ENCODE measurements at regions not wholly inside any gene's neighbourhood (a gene's known extent, or its start where the extent isn't known, plus 50 kb on each side); places are given as distances from the start of the nearest gene placed in this dataset.

DNA sequence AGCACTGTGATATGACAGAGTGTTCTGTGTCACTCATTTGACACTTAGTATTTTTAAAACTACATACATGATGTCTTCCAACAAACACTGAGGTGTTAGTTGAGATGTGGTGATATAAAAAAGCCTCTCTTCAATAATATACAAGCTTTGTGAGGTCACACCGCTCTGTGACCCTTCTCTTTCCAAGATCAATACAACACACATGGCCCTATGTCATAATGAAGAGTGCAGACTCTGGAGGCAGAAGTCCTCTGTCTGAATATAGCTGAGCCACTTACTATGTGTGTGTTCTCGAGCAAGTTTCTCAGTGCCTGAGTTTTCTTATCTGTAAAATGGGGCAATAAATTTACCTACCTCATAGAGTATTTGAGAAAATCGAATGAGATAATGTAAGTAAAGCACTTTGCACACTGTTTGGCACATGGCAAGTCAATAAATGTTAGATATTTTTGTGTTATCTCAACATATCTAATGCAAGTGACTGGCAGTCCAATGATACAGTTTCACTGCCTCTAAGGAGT is 499.0 kb upstream of the MARCKS start:
- 90% methylated on average over 2 of the region's 3 CpGs for WGBS
- Histone ChIP-seq H3K27ac (ENCODE audit: low read length, poor library complexity, severe bottlenecking) (no peak overlapping the region), H2BK15ac (ENCODE audit: low read depth, poor library complexity, severe bottlenecking) (no peak overlapping the region), H2BK5ac (ENCODE audit: low read depth, low read length, poor library complexity, severe bottlenecking) (no peak overlapping the region), H3K36me3 (ENCODE audit: control insufficient read depth in 1 of 2, insufficient read depth in 2 of 2, low read depth in 1 of 2, low read length in 2 of 2) (no peaks in the 10 kb centered on the region), H3K79me1 (replicated peaks; ENCODE audit: low read length, poor library complexity, severe bottlenecking) (no peaks in the 10 kb centered on the region), H3K9me3 (ENCODE audit: control insufficient read depth, low read length) (no peaks in the 10 kb centered on the region), H2AFZ (ENCODE audit: low read depth, low read length) (no peak overlapping the region), H2BK120ac (ENCODE audit: low read depth, low read length) (no peak overlapping the region), H3K14ac (ENCODE audit: low read length in 2 of 2) (no peak overlapping the region), H3K27me3 (ENCODE audit: control insufficient read depth in 1 of 2, insufficient read depth in 1 of 2, low read length in 2 of 2) (no peaks in the 10 kb centered on the region), H3K23ac (ENCODE audit: low read length in 2 of 2) (no peak overlapping the region), H4K91ac (ENCODE audit: low read length) (no peak overlapping the region), H4K8ac (ENCODE audit: low read length) (no peak overlapping the region), H3K4me2 (ENCODE audit: low read length, poor library complexity, severe bottlenecking) (no peak overlapping the region), H3K4me3 (ENCODE audit: insufficient read depth in 1 of 2, low read depth in 1 of 2, low read length in 2 of 2) (no peak overlapping the region), H2AK5ac (ENCODE audit: low read length, severe bottlenecking) (no peak overlapping the region), H3K9ac (ENCODE audit: low read length) (no peak overlapping the region), H2BK12ac (ENCODE audit: low read length in 2 of 2) (no peak overlapping the region), H3K18ac (ENCODE audit: low read depth in 1 of 2, low read length in 2 of 2) (no peak overlapping the region), H3K4ac (ENCODE audit: low read depth in 1 of 2, low read length in 2 of 2) (no peak overlapping the region), H3K4me1 (ENCODE audit: control insufficient read depth, insufficient read depth, low read depth, low read length) (peaks cover 10% of the 10 kb centered on the region)
- DNase-seq, result no peak

DNA sequence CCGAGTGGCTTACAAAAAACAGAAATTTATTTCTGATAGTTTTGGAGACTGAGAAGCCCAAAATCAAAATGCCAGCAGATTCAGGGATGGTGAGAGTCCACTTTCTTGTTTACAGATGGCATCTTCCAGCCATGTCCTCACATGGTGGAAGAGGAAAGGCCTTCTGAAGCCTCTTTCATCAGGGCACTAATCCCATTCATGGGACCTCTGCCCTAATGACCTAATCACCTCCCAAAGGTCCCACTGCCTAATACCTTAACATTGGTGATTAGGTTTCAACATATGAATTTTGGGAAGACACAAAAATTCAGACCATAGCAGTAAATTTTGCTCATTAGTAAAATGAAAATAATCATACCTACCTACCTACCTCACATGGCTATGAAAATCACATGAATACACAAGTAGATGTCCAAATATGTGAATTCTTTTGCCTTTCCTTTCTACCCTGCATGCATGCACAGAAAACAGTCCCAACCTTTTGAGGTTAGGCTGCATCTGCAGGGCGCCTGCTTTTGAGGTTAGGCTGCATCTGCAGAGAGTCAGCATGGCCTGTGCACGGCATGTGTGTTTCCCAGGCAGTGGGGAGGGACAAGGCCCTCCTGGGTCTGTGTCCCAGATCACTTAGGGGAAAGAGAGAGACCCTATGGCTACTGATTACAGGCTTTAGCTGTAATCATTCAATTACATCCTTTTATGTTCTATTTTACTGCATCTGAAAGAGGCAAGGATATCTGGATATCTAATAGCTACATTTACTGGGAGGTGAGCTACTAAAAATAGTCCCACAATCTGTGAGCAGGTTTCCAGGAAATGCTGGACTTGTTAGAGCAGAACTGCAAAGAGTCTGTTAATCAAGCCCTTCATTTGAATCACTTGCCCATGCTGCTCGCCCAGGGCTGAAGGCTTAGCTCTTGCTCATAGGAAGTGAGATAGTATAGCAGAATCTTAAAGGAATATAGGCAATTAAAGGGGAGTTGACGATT is 497.7 kb upstream of the MARCKS start:
- Histone ChIP-seq H2AFZ (ENCODE audit: low read depth, low read length) (no peak overlapping the region), H3K9me3 (ENCODE audit: control insufficient read depth, low read length) (no peaks in the 10 kb centered on the region), H3K9ac (ENCODE audit: low read length) (no peak overlapping the region), H2BK5ac (ENCODE audit: low read depth, low read length, poor library complexity, severe bottlenecking) (peak overlapping the region; percentile 11), H3K18ac (ENCODE audit: low read depth in 1 of 2, low read length in 2 of 2) (peak overlapping the region; percentile 37 to 85), H2BK12ac (ENCODE audit: low read length in 2 of 2) (peak overlapping the region; percentile 49 to 73), H3K4me1 (ENCODE audit: control insufficient read depth, insufficient read depth, low read depth, low read length) (peaks cover 6% of the 10 kb centered on the region), H3K79me1 (replicated peaks; ENCODE audit: low read length, poor library complexity, severe bottlenecking) (no peaks in the 10 kb centered on the region), H2AK5ac (ENCODE audit: low read length, severe bottlenecking) (peak overlapping the region; percentile 72), H2BK120ac (ENCODE audit: low read depth, low read length) (no peak overlapping the region), H4K91ac (ENCODE audit: low read length) (no peak overlapping the region), H3K4me2 (ENCODE audit: low read length, poor library complexity, severe bottlenecking) (no peak overlapping the region), H3K27ac (ENCODE audit: low read length, poor library complexity, severe bottlenecking) (peak overlapping the region; percentile 92), H3K4ac (ENCODE audit: low read depth in 1 of 2, low read length in 2 of 2) (no peak overlapping the region), H3K27me3 (ENCODE audit: control insufficient read depth in 1 of 2, insufficient read depth in 1 of 2, low read length in 2 of 2) (no peaks in the 10 kb centered on the region), H3K14ac (ENCODE audit: low read length in 2 of 2) (no peak overlapping the region), H3K36me3 (ENCODE audit: control insufficient read depth in 1 of 2, insufficient read depth in 2 of 2, low read depth in 1 of 2, low read length in 2 of 2) (no peaks in the 10 kb centered on the region), H3K23ac (ENCODE audit: low read length in 2 of 2) (no peak overlapping the region), H4K8ac (ENCODE audit: low read length) (no peak overlapping the region), H3K4me3 (ENCODE audit: insufficient read depth in 1 of 2, low read depth in 1 of 2, low read length in 2 of 2) (no peak overlapping the region), H2BK15ac (ENCODE audit: low read depth, poor library complexity, severe bottlenecking) (no peak overlapping the region)
- 58% methylated on average over 4 of the region's 5 CpGs for WGBS
- DNase-seq, result peak; percentile 54

DNA sequence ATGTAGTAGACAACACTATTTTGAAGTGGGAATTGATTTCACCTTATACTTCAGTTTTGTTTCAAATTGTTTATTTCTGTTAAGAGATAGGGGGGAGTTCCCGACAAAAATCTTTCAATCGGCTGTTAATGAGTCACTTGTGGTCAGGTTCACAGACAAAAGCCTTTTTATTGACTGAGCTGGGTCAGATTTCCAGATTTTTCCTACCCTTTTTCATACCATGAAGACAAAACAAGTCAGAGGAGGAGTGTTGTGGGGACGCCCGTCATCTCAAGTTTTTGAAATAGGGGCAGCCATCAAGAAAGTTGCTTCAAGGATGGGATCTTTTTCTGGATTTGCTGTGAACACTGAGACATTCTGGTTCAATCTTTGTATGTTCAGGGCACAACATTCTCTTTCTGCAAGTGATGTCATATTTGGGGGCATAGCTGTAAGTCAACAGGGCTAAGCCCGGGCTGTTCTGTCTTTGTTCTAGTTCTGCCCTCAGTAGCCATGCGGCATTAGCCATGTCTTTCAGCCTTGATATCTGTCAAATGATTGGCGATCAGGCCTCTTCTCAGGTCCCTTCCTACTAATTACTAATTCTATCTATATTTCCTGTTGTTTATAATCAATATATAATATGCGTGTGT is 496.0 kb upstream of the MARCKS start:
- no peak overlapping the region for H4K91ac ChIP-seq (ENCODE audit: low read length)
- H3K27ac ChIP-seq (ENCODE audit: low read length, poor library complexity, severe bottlenecking), result peak overlapping the region; percentile 94
- no peak overlapping the region for H3K14ac ChIP-seq (ENCODE audit: low read length in 2 of 2)
- H3K23ac ChIP-seq (ENCODE audit: low read length in 2 of 2), result no peak overlapping the region
- H3K9me3 ChIP-seq (ENCODE audit: control insufficient read depth, low read length), result no peaks in the 10 kb centered on the region
- H3K27me3 ChIP-seq (ENCODE audit: control insufficient read depth in 1 of 2, insufficient read depth in 1 of 2, low read length in 2 of 2), result no peaks in the 10 kb centered on the region
- H3K4me1 ChIP-seq (ENCODE audit: control insufficient read depth, insufficient read depth, low read depth, low read length), result peaks cover 6% of the 10 kb centered on the region
- H4K8ac ChIP-seq (ENCODE audit: low read length), result no peak overlapping the region
- peak overlapping the region; percentile 50 for H2BK120ac ChIP-seq (ENCODE audit: low read depth, low read length)
- 24% methylated on average over 4 of the region's 8 CpGs for WGBS
- H3K4ac ChIP-seq (ENCODE audit: low read depth in 1 of 2, low read length in 2 of 2), result no peak overlapping the region
- H3K79me1 ChIP-seq (replicated peaks; ENCODE audit: low read length, poor library complexity, severe bottlenecking), result no peaks in the 10 kb centered on the region
- peak overlapping the region; percentile 38 to 91 for H3K18ac ChIP-seq (ENCODE audit: low read depth in 1 of 2, low read length in 2 of 2)
- H2BK12ac ChIP-seq (ENCODE audit: low read length in 2 of 2), result peak overlapping the region in 1 of 2 experiments; percentile 59
- no peak overlapping the region for H2BK15ac ChIP-seq (ENCODE audit: low read depth, poor library complexity, severe bottlenecking)
- H2AFZ ChIP-seq (ENCODE audit: low read depth, low read length), result no peak overlapping the region
- no peaks in the 10 kb centered on the region for H3K36me3 ChIP-seq (ENCODE audit: control insufficient read depth in 1 of 2, insufficient read depth in 2 of 2, low read depth in 1 of 2, low read length in 2 of 2)
- H3K4me3 ChIP-seq (ENCODE audit: insufficient read depth in 1 of 2, low read depth in 1 of 2, low read length in 2 of 2), result no peak overlapping the region
- H2BK5ac ChIP-seq (ENCODE audit: low read depth, low read length, poor library complexity, severe bottlenecking), result peak overlapping the region; percentile 68
- DNase-seq, result peak; percentile 84
- H3K9ac ChIP-seq (ENCODE audit: low read length), result no peak overlapping the region
- H2AK5ac ChIP-seq (ENCODE audit: low read length, severe bottlenecking), result peak overlapping the region; percentile 89
- H3K4me2 ChIP-seq (ENCODE audit: low read length, poor library complexity, severe bottlenecking), result no peak overlapping the region

All from mesenchymal stem cell (in vitro differentiated cells and primary cell).